GM13976 (cell line): ENCODE measurements at regions not wholly inside any gene's neighbourhood (a gene's known extent, or its start where the extent isn't known, plus 50 kb on each side); places are given as distances from the start of the nearest gene placed in this dataset.
"Not testable (repeated sequence)": the region's sequence is repeated elsewhere in the genome, so short reads cannot be mapped to it uniquely, and the experiment has no call there.

Experiments used
- DNase-seq: peaks from one replicate; pipeline ENCODE4 v3.0.0; 2012; ENCODE audit warnings: low spot score
- CTCF ChIP-seq: IDR thresholded peaks from 2 replicates; pipeline ENCODE4 v1.5.1; 2012; ENCODE audit warnings: borderline replicate concordance, mild to moderate bottlenecking; ENCODE audit not compliant: insufficient read depth; ENCODE audit errors: extremely low read depth, missing control alignments, control extremely low read depth
- in situ Hi-C: fragments of 300-500 bp; cut with MboI; formaldehyde crosslinking; loops from one replicate; pipeline ENCODE4 v1.12.0; 2022; ENCODE audit warnings: low sequenced_read_pairs, mixed read lengths, inconsistent platforms; ENCODE audit not compliant: unreplicated experiment

- TF ChIP-seq CTCF: no peak
Observed at GRCh38 chr3:139135657-139136056, 91.0 kb upstream of the PRR23C start.

GRCh38 chr3:139136469-139137202 is 91.9 kb upstream of the PRR23C start:
- DNase-seq: no peak
- in situ Hi-C loops: no loop called here
- TF ChIP-seq CTCF: no peak

More at GRCh38 chr3:139135657-139136056, 91.0 kb upstream of the PRR23C start:
- no peak for DNase-seq
- in situ Hi-C loops: no loop called here

GRCh38 chr3:139140553-139140952 is 95.9 kb upstream of the PRR23C start:
- DNase-seq: no peak
- TF ChIP-seq CTCF: no peak
- in situ Hi-C loops: no loop called here

- not testable (repeated sequence) for DNase-seq
Observed at GRCh38 chr3:139145980-139146379, 101.3 kb upstream of the PRR23C start.

GRCh38 chr3:139151530-139151929 is 106.8 kb upstream of the PRR23C start:
- no peak for DNase-seq
- no peak for TF ChIP-seq CTCF
- in situ Hi-C loops: no loop called here

More at GRCh38 chr3:139145980-139146379, 101.3 kb upstream of the PRR23C start:
- in situ Hi-C loops: not testable (repeated sequence)

- DNase-seq, in situ Hi-C loops: not testable (repeated sequence)
Observed at GRCh38 chr3:139153434-139153833, 108.7 kb upstream of the PRR23C start.

GRCh38 chr3:139157161-139157932 is 112.7 kb upstream of the PRR23C start:
- no peak for TF ChIP-seq CTCF
- in situ Hi-C loops: no loop called here
- DNase-seq: no peak
